H1 (cell line): ENCODE measurements at regions not wholly inside any gene's neighbourhood (a gene's known extent, or its start where the extent isn't known, plus 50 kb on each side); places are given as distances from the start of the nearest gene placed in this dataset.

Experiments used
- MAFK ChIP-seq: IDR thresholded peaks from 2 replicates; pipeline ENCODE4 v1.6.1; 2012; ENCODE audit warnings: low read depth, mild to moderate bottlenecking, improper control_type of control experiment, low read length
- PHF8 ChIP-seq: fragments of 200-600 bp; sonication (generic); conservative IDR thresholded peaks from 2 replicates; pipeline ENCODE4 v1.7.1; 2012; ENCODE audit warnings: low read depth, mild to moderate bottlenecking, inconsistent platforms, low read length, moderate library complexity
- POLR2A ChIP-seq, 2 experiments: IDR thresholded peaks; 1 replicate in 1 of 2; 2 replicates in 1 of 2; pipeline ENCODE4 v1.6.1; 2011; ENCODE audit warnings: low read depth in 2 of 2, low read length in 2 of 2, mild to moderate bottlenecking in 2 of 2; ENCODE audit errors: control extremely low read depth in 1 of 2
- RAD21 ChIP-seq, 2 experiments: IDR thresholded peaks in 1 of 2; conservative IDR thresholded peaks in 1 of 2; 2 replicates each; pipeline ENCODE4 v1.6.1; 2011; ENCODE audit warnings: low read depth in 2 of 2, low read length in 2 of 2, improper control_type of control experiment in 1 of 2, inconsistent platforms in 1 of 2, mild to moderate bottlenecking in 1 of 2, moderate library complexity in 1 of 2
- SIN3A ChIP-seq, 2 experiments: IDR thresholded peaks in 1 of 2; conservative IDR thresholded peaks in 1 of 2; 2 replicates each; pipeline ENCODE4 v1.6.1; 2011 to 2012; ENCODE audit warnings: low read length in 2 of 2, improper control_type of control experiment in 1 of 2, low read depth in 1 of 2, mild to moderate bottlenecking in 1 of 2
- SIX5 ChIP-seq: IDR thresholded peaks from 2 replicates; pipeline ENCODE4 v1.6.1; 2011; ENCODE audit warnings: mild to moderate bottlenecking, low read depth, low read length
- YY1 ChIP-seq: IDR thresholded peaks from 2 replicates; pipeline ENCODE4 v1.6.1; 2011; ENCODE audit warnings: low read depth, mild to moderate bottlenecking, low read length
- TF ChIP-seq, protein P1 (sequence below): IDR thresholded peaks from 2 replicates; pipeline ENCODE4 v1.6.1; 2012; ENCODE audit warnings: low read length, inconsistent platforms
- TF ChIP-seq, protein P2 (sequence below), 3 experiments: IDR thresholded peaks; 1 replicate in 2 of 3; 2 replicates in 1 of 3; pipeline versions ENCODE4 v1.5.1 to v1.6.1; 2011; ENCODE audit warnings: low read length in 3 of 3, mild to moderate bottlenecking in 3 of 3, inconsistent platforms in 2 of 3, low read depth in 1 of 3, moderate library complexity in 1 of 3; ENCODE audit not compliant: insufficient read depth in 1 of 3; ENCODE audit errors: control extremely low read depth in 1 of 3
- TF ChIP-seq, protein P3 (sequence below): IDR thresholded peaks from 2 replicates; pipeline ENCODE4 v1.6.1; 2012; ENCODE audit warnings: inconsistent platforms

DNA sequence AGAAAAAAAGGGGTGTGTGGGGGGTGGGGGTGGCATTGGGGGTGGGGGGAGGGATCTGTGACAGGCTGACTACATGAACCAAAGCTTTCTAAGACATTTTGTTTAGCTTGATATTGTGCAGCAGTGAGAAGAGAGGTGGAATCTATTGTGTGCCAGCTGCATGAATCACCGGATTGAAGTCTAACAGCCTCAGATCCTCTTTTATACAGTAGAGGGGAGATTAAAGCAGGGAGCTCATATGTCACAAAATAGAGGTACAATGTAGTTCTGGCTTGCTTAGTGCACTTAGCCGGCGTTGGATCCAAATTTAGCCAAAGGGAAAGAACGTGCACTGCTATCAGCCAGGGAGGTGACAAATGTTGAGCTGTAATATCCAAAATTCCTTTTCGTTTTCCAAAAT, 404.2 kb upstream of the CITED2 start:
- TF ChIP-seq, protein P1, sequence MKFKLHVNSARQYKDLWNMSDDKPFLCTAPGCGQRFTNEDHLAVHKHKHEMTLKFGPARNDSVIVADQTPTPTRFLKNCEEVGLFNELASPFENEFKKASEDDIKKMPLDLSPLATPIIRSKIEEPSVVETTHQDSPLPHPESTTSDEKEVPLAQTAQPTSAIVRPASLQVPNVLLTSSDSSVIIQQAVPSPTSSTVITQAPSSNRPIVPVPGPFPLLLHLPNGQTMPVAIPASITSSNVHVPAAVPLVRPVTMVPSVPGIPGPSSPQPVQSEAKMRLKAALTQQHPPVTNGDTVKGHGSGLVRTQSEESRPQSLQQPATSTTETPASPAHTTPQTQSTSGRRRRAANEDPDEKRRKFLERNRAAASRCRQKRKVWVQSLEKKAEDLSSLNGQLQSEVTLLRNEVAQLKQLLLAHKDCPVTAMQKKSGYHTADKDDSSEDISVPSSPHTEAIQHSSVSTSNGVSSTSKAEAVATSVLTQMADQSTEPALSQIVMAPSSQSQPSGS: no peak
- TF ChIP-seq POLR2A (IDR thresholded peaks at IDR 0.05; ENCODE audit: control extremely low read depth in 1 of 2, low read depth in 2 of 2, low read length in 2 of 2) (no peak), PHF8 (no peak), RAD21 (IDR thresholded peaks at IDR 0.05 in 1 of 2, conservative IDR thresholded peaks at IDR 0.05 in 1 of 2; ENCODE audit: low read depth in 2 of 2, low read length in 2 of 2) (no peak), YY1 (no peak), SIX5 (no peak), MAFK (no peak), SIN3A (conservative IDR thresholded peaks at IDR 0.05 in 1 of 2, IDR thresholded peaks at IDR 0.05 in 1 of 2; ENCODE audit: low read depth in 1 of 2, low read length in 2 of 2) (no peak)
- TF ChIP-seq, protein P2, sequence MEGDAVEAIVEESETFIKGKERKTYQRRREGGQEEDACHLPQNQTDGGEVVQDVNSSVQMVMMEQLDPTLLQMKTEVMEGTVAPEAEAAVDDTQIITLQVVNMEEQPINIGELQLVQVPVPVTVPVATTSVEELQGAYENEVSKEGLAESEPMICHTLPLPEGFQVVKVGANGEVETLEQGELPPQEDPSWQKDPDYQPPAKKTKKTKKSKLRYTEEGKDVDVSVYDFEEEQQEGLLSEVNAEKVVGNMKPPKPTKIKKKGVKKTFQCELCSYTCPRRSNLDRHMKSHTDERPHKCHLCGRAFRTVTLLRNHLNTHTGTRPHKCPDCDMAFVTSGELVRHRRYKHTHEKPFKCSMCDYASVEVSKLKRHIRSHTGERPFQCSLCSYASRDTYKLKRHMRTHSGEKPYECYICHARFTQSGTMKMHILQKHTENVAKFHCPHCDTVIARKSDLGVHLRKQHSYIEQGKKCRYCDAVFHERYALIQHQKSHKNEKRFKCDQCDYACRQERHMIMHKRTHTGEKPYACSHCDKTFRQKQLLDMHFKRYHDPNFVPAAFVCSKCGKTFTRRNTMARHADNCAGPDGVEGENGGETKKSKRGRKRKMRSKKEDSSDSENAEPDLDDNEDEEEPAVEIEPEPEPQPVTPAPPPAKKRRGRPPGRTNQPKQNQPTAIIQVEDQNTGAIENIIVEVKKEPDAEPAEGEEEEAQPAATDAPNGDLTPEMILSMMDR (IDR thresholded peaks at IDR 0.05; ENCODE audit: control extremely low read depth in 1 of 3, insufficient read depth in 1 of 3, low read depth in 1 of 3, low read length in 3 of 3): no peak
- TF ChIP-seq, protein P3, sequence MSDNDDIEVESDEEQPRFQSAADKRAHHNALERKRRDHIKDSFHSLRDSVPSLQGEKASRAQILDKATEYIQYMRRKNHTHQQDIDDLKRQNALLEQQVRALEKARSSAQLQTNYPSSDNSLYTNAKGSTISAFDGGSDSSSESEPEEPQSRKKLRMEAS: no peak
